Body of pancreas (tissue), 4 donors: ENCODE measurements at regions not wholly inside any gene's neighbourhood (a gene's known extent, or its start where the extent isn't known, plus 50 kb on each side); places are given as distances from the start of the nearest gene placed in this dataset.

Experiments used
- POLR2A ChIP-seq, 3 donors: fragments of 450-650 bp; IDR thresholded peaks; one replicate each; pipeline ENCODE4 v1.6.1; 2016; ENCODE audit warnings: antibody characterized with exemption in 3 of 3, mild to moderate bottlenecking in 2 of 3
- TF ChIP-seq, protein P1 (sequence below), 7 experiments: fragments of 450-650 bp in 4 of 7; fragments of 200-600 bp in 3 of 7; sonication (generic) in 3 of 7; IDR thresholded peaks; one replicate each; pipeline ENCODE4 v1.5.1; 2016 to 2019; ENCODE audit warnings: antibody characterized with exemption in 7 of 7

- TF ChIP-seq, protein P1, sequence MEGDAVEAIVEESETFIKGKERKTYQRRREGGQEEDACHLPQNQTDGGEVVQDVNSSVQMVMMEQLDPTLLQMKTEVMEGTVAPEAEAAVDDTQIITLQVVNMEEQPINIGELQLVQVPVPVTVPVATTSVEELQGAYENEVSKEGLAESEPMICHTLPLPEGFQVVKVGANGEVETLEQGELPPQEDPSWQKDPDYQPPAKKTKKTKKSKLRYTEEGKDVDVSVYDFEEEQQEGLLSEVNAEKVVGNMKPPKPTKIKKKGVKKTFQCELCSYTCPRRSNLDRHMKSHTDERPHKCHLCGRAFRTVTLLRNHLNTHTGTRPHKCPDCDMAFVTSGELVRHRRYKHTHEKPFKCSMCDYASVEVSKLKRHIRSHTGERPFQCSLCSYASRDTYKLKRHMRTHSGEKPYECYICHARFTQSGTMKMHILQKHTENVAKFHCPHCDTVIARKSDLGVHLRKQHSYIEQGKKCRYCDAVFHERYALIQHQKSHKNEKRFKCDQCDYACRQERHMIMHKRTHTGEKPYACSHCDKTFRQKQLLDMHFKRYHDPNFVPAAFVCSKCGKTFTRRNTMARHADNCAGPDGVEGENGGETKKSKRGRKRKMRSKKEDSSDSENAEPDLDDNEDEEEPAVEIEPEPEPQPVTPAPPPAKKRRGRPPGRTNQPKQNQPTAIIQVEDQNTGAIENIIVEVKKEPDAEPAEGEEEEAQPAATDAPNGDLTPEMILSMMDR (IDR thresholded peaks at IDR 0.05): no peak
- no peak for TF ChIP-seq POLR2A (IDR thresholded peaks at IDR 0.05)
Observed at GRCh38 chr10:33612116-33612515, 277.6 kb upstream of the NRP1 start.
